Uterus (tissue), 3 donors: ENCODE measurements at regions not wholly inside any gene's neighbourhood (a gene's known extent, or its start where the extent isn't known, plus 50 kb on each side); places are given as distances from the start of the nearest gene placed in this dataset.

Experiments used
- DNase-seq, 2 donors: peaks; one replicate each; pipeline ENCODE4 v3.0.0-alpha.2; 2019 to 2020
- H3K27ac ChIP-seq, 2 donors: fragments of 200-600 bp; sonication (generic); 1 replicate in 1 of 2; 2 replicates in 1 of 2; pipeline ENCODE4 v1.5.1; 2016 to 2018
- H3K27me3 ChIP-seq, 2 donors: fragments of 200-600 bp; sonication (generic); one replicate each; pipeline ENCODE4 v1.5.1; 2018 to 2019; ENCODE audit warnings: control low read depth in 1 of 2
- H3K36me3 ChIP-seq, 2 donors: fragments of 200-600 bp; sonication (generic); one replicate each; pipeline ENCODE4 v1.5.1; 2019; ENCODE audit warnings: control low read depth in 1 of 2
- H3K4me1 ChIP-seq, 2 donors: fragments of 200-600 bp; sonication (generic); one replicate each; pipeline ENCODE4 v1.5.1; 2018 to 2019; ENCODE audit warnings: control low read depth in 1 of 2
- H3K4me3 ChIP-seq, 2 donors: fragments of 200-600 bp; sonication (generic); 1 replicate in 1 of 2; 2 replicates in 1 of 2; pipeline ENCODE4 v1.5.1; 2018 to 2019; ENCODE audit warnings: mild to moderate bottlenecking in 1 of 2
- H3K9me3 ChIP-seq, 2 donors: fragments of 200-600 bp; sonication (generic); one replicate each; pipeline ENCODE4 v1.5.1; 2019; ENCODE audit warnings: control low read depth in 1 of 2
- CTCF ChIP-seq, 4 experiments: fragments of 200-600 bp in 2 of 4; fragments of 450-650 bp in 2 of 4; sonication (generic) in 2 of 4; IDR thresholded peaks; one replicate each; pipeline ENCODE4 v1.5.1; 2016 to 2019; ENCODE audit warnings: antibody characterized with exemption in 4 of 4, mild to moderate bottlenecking in 2 of 4, moderate library complexity in 1 of 4
- POLR2A ChIP-seq, 2 donors: fragments of 450-650 bp; IDR thresholded peaks; one replicate each; pipeline ENCODE4 v1.6.1; 2016; ENCODE audit warnings: antibody characterized with exemption in 2 of 2, mild to moderate bottlenecking in 1 of 2, moderate library complexity in 1 of 2
- intact Hi-C: fragments of 100-400 bp; cut with DNase I; formaldehyde crosslinking; loops from one replicate; pipeline ENCODE4 v1.15.1; 2023; ENCODE audit warnings: low total_unique reads
- donor health status: DM: yes; HTN: yes; CAD: no.

- TF ChIP-seq CTCF (IDR thresholded peaks at IDR 0.05) (no peak), POLR2A (IDR thresholded peaks at IDR 0.05) (no peak)
- H3K4me3 ChIP-seq, result no peak overlapping the region
- DNase-seq, result no peak
- no peak overlapping the region for H3K27ac ChIP-seq
- no peaks in the 10 kb centered on the region for H3K4me1 ChIP-seq
- intact Hi-C loops, result no loop called here
- no peaks in the 10 kb centered on the region for H3K27me3 ChIP-seq
- H3K36me3 ChIP-seq, result no peaks in the 10 kb centered on the region
- H3K9me3 ChIP-seq, result no peaks in the 10 kb centered on the region
Observed at GRCh38 chr9:93893899-93894690, 61.1 kb downstream of the BARX1 start.

GRCh38 chr9:93893194-93893593, 62.0 kb downstream of the BARX1 start:
- no peak for TF ChIP-seq POLR2A (IDR thresholded peaks at IDR 0.05)
- no peak for TF ChIP-seq CTCF (IDR thresholded peaks at IDR 0.05)
- H3K9me3 ChIP-seq, result no peaks in the 10 kb centered on the region
- no peaks in the 10 kb centered on the region for H3K4me1 ChIP-seq
- intact Hi-C loops, result no loop called here
- no peaks in the 10 kb centered on the region for H3K36me3 ChIP-seq
- no peak for DNase-seq
- H3K27ac ChIP-seq, result no peak overlapping the region
- H3K4me3 ChIP-seq, result no peak overlapping the region
- H3K27me3 ChIP-seq, result no peaks in the 10 kb centered on the region

- H3K9me3 ChIP-seq, result no peaks in the 10 kb centered on the region
- no peaks in the 10 kb centered on the region for H3K36me3 ChIP-seq
- DNase-seq, result no peak
- intact Hi-C loops, result no loop called here
- H3K4me1 ChIP-seq, result no peaks in the 10 kb centered on the region
- H3K27me3 ChIP-seq, result no peaks in the 10 kb centered on the region
- TF ChIP-seq CTCF (IDR thresholded peaks at IDR 0.05) (no peak), POLR2A (IDR thresholded peaks at IDR 0.05) (no peak)
- H3K4me3 ChIP-seq, result no peak overlapping the region
- no peak overlapping the region for H3K27ac ChIP-seq
Observed at GRCh38 chr9:93892748-93893147, 62.4 kb downstream of the BARX1 start.

GRCh38 chr9:93891549-93892310, 63.4 kb downstream of the BARX1 start:
- Histone ChIP-seq H3K27me3 (no peaks in the 10 kb centered on the region), H3K4me1 (no peaks in the 10 kb centered on the region), H3K9me3 (no peaks in the 10 kb centered on the region), H3K4me3 (no peak overlapping the region), H3K36me3 (no peaks in the 10 kb centered on the region), H3K27ac (no peak overlapping the region)
- no peak for DNase-seq
- TF ChIP-seq POLR2A (IDR thresholded peaks at IDR 0.05), result no peak
- TF ChIP-seq CTCF (IDR thresholded peaks at IDR 0.05), result no peak
- intact Hi-C loops, result no loop called here

- intact Hi-C loops, result no loop called here
- no peak for DNase-seq
- Histone ChIP-seq H3K4me3 (no peak overlapping the region), H3K4me1 (no peaks in the 10 kb centered on the region), H3K9me3 (no peaks in the 10 kb centered on the region), H3K36me3 (no peaks in the 10 kb centered on the region), H3K27me3 (no peaks in the 10 kb centered on the region), H3K27ac (no peak overlapping the region)
- TF ChIP-seq POLR2A (IDR thresholded peaks at IDR 0.05) (no peak), CTCF (IDR thresholded peaks at IDR 0.05) (no peak)
Observed at GRCh38 chr9:93891050-93891449, 64.1 kb downstream of the BARX1 start.
